ENCODE measurements at regions not wholly inside any gene's neighbourhood (a gene's known extent, or its start where the extent isn't known, plus 50 kb on each side); places are given as distances from the start of the nearest gene placed in this dataset.

GRCh38 chr7:82690929-82691328 is 247.4 kb upstream of the CACNA2D1 start (continued):
- no peak for TF ChIP-seq FOSL2 (IDR thresholded peaks at IDR 0.05)
- no peak for TF ChIP-seq FOSL2 (CRISPR knock-in tag; IDR thresholded peaks at IDR 0.05)

GRCh38 chr7:82685214-82685613 is 241.6 kb upstream of the CACNA2D1 start:
- Histone ChIP-seq H3K4me2 (no peak overlapping the region), H3K9me3 (no peaks in the 10 kb centered on the region), H3K4me3 (no peak overlapping the region), H3K4me1 (no peaks in the 10 kb centered on the region), H3K27ac (no peak overlapping the region)
- ChIA-PET POLR2A (no interaction called here), CTCF (no interaction called here)
- FAIRE-seq (no peak), DNase-seq (ENCODE audit: low read depth in 1 of 2, low spot score in 1 of 2) (no peak), ATAC-seq (no peak)
- WGBS (ENCODE audit: missing lambda C conversion rate): 7% methylated on average over 1 of the region's 1 CpG
- TF ChIP-seq POLR2A (IDR thresholded peaks at IDR 0.05; ENCODE audit: low read length) (no peak), SREBF2 (IDR thresholded peaks at IDR 0.05) (no peak), ESRRA (IDR thresholded peaks at IDR 0.05; ENCODE audit: borderline replicate concordance, low read length) (no peak), HES2 (IDR thresholded peaks at IDR 0.05) (no peak), MYC (IDR thresholded peaks at IDR 0.05; ENCODE audit: borderline replicate concordance, low read length) (no peak), TFCP2L1 (CRISPR knock-in tag; IDR thresholded peaks at IDR 0.05) (no peak), HEYL (CRISPR knock-in tag; IDR thresholded peaks at IDR 0.05) (no peak), MAX (IDR thresholded peaks at IDR 0.05) (no peak), E2F6 (IDR thresholded peaks at IDR 0.05; ENCODE audit: borderline replicate concordance, low read depth) (no peak), RNF2 (IDR thresholded peaks at IDR 0.05; ENCODE audit: borderline replicate concordance, low read depth) (no peak), CBX8 (IDR thresholded peaks at IDR 0.05) (no peak)

- FAIRE-seq (no peak), DNase-seq (ENCODE audit: low read depth in 1 of 2, low spot score in 1 of 2) (no peak), ATAC-seq (no peak)
- no peak overlapping the region for H3K27ac ChIP-seq
- no peak overlapping the region for H3K4me2 ChIP-seq
- ChIA-PET CTCF (no interaction called here), POLR2A (no interaction called here)
- H3K9me3 ChIP-seq: no peaks in the 10 kb centered on the region
- H3K4me3 ChIP-seq: no peak overlapping the region
- TF ChIP-seq ZNF302 (CRISPR knock-in tag; IDR thresholded peaks at IDR 0.05) (no peak), SREBF2 (IDR thresholded peaks at IDR 0.05) (no peak), TFCP2L1 (CRISPR knock-in tag; IDR thresholded peaks at IDR 0.05) (no peak), JUNB (IDR thresholded peaks at IDR 0.05) (no peak), NFE2L2 (conservative IDR thresholded peaks at IDR 0.05; ENCODE audit: low read length) (no peak), SMC3 (IDR thresholded peaks at IDR 0.05) (no peak), MAFK (IDR thresholded peaks at IDR 0.05; ENCODE audit: partially characterized antibody) (no peak), KDM5A (IDR thresholded peaks at IDR 0.05) (no peak)
- no peaks in the 10 kb centered on the region for H3K4me1 ChIP-seq
- 48% methylated on average over 2 of the region's 2 CpGs for WGBS (ENCODE audit: missing lambda C conversion rate)
Measured at GRCh38 chr7:82678716-82679115, 235.1 kb upstream of the CACNA2D1 start.

GRCh38 chr7:82678259-82678658 is 234.7 kb upstream of the CACNA2D1 start:
- WGBS (ENCODE audit: missing lambda C conversion rate): 65% methylated on average over 6 of the region's 6 CpGs
- FAIRE-seq: no peak
- Histone ChIP-seq H3K4me1 (no peaks in the 10 kb centered on the region), H3K4me3 (no peak overlapping the region), H3K27ac (no peak overlapping the region), H3K4me2 (no peak overlapping the region), H3K9me3 (no peaks in the 10 kb centered on the region)
- CTCF ChIA-PET: no interaction called here
- no peak for ATAC-seq
- TF ChIP-seq HEYL (CRISPR knock-in tag; IDR thresholded peaks at IDR 0.05) (no peak), JUNB (IDR thresholded peaks at IDR 0.05) (no peak), CBX8 (IDR thresholded peaks at IDR 0.05) (no peak), MAZ (IDR thresholded peaks at IDR 0.05; ENCODE audit: borderline replicate concordance, low read depth, low read length) (no peak), HOXB13 (CRISPR knock-in tag; IDR thresholded peaks at IDR 0.05; ENCODE audit: low read depth) (no peak), EHMT2 (IDR thresholded peaks at IDR 0.05; ENCODE audit: low read depth) (no peak), HOXB5 (CRISPR knock-in tag; IDR thresholded peaks at IDR 0.05) (no peak)
- no peak for DNase-seq (ENCODE audit: low read depth in 1 of 2, low spot score in 1 of 2)
- POLR2A ChIA-PET: no interaction called here

Data from A549 (cell line).